Keratinocyte (primary cell): ENCODE measurements at regions not wholly inside any gene's neighbourhood (a gene's known extent, or its start where the extent isn't known, plus 50 kb on each side); places are given as distances from the start of the nearest gene placed in this dataset.

Experiments used
- DNase-seq: peaks from one replicate; pipeline ENCODE4 v3.0.0-alpha.2; 2011; ENCODE audit warnings: low read depth, missing footprints, low spot score
- FAIRE-seq: peaks from 2 replicates; lab custom pipeline; 2011; peaks lifted over from hg19 to GRCh38; lab: Jason Lieb, UNC
- H2AFZ ChIP-seq: 2 replicates; pipeline ENCODE4 v1.6.0; 2012; ENCODE audit warnings: low read length, control low read depth, inconsistent platforms; ENCODE audit not compliant: control insufficient read depth
- H3K27ac ChIP-seq: 2 replicates; pipeline ENCODE4 v1.5.1; 2011; ENCODE audit warnings: low read length; ENCODE audit not compliant: control insufficient read depth, insufficient read depth
- H3K27me3 ChIP-seq: 3 replicates; pipeline ENCODE4 v1.6.0; 2011; ENCODE audit warnings: low read length; ENCODE audit not compliant: control insufficient read depth, insufficient read depth; ENCODE audit errors: extremely low read depth
- H3K36me3 ChIP-seq, 2 experiments: 2 replicates in 1 of 2; 3 replicates in 1 of 2; pipeline ENCODE4 v1.5.1; 2011; ENCODE audit warnings: low read length in 2 of 2, mild to moderate bottlenecking in 1 of 2; ENCODE audit not compliant: control insufficient read depth in 2 of 2, insufficient read depth in 2 of 2; ENCODE audit errors: extremely low read depth in 1 of 2
- H3K4me1 ChIP-seq: 3 replicates; pipeline ENCODE4 v1.5.1; 2011; ENCODE audit warnings: low read length; ENCODE audit not compliant: control insufficient read depth, insufficient read depth; ENCODE audit errors: extremely low read depth
- H3K4me2 ChIP-seq: 3 replicates; pipeline ENCODE4 v1.6.0; 2011; ENCODE audit warnings: low read depth, low read length; ENCODE audit not compliant: control insufficient read depth, insufficient read depth; ENCODE audit errors: extremely low read depth
- H3K4me3 ChIP-seq, 3 experiments: fragments of 200-600 bp in 1 of 3; sonication (generic) in 1 of 3; 2 replicates in 2 of 3; 3 replicates in 1 of 3; pipeline ENCODE4 v1.5.1; 2011 to 2016; ENCODE audit warnings: low read length in 3 of 3, mild to moderate bottlenecking in 3 of 3, control low read depth in 2 of 3, inconsistent platforms in 1 of 3, low read depth in 1 of 3, mixed read lengths in 1 of 3, mixed run types in 1 of 3, moderate library complexity in 1 of 3; ENCODE audit not compliant: control insufficient read depth in 2 of 3, insufficient read depth in 2 of 3; ENCODE audit errors: extremely low read depth in 1 of 3
- H3K79me2 ChIP-seq: 2 replicates; pipeline ENCODE4 v1.6.0; 2012; ENCODE audit warnings: low read length; ENCODE audit not compliant: control insufficient read depth, insufficient read depth
- H3K9ac ChIP-seq: 3 replicates; pipeline ENCODE4 v1.6.0; 2011; ENCODE audit warnings: low read length; ENCODE audit not compliant: control insufficient read depth, insufficient read depth; ENCODE audit errors: extremely low read depth
- H3K9me1 ChIP-seq: 3 replicates; pipeline ENCODE4 v1.6.0; 2011; ENCODE audit warnings: low read length; ENCODE audit not compliant: control insufficient read depth, insufficient read depth; ENCODE audit errors: extremely low read depth
- H3K9me3 ChIP-seq: 2 replicates; pipeline ENCODE4 v1.5.1; 2012; ENCODE audit warnings: low read depth, low read length; ENCODE audit not compliant: control insufficient read depth
- H4K20me1 ChIP-seq: 3 replicates; pipeline ENCODE4 v1.6.0; 2011; ENCODE audit warnings: low read length; ENCODE audit not compliant: control insufficient read depth, insufficient read depth; ENCODE audit errors: extremely low read depth
- EZH2 ChIP-seq: IDR thresholded peaks from one replicate; pipeline ENCODE4 v1.6.1; 2012; ENCODE audit warnings: inconsistent platforms, mild to moderate bottlenecking, low read length, moderate library complexity
- dilution Hi-C: fragments of 300-500 bp; cut with MboI; formaldehyde crosslinking; loops from one replicate; pipeline ENCODE4 v1.7.0; 2020; ENCODE audit warnings: low sequenced_read_pairs; ENCODE audit not compliant: extremely low pct_ligation_motif_present
- TF ChIP-seq, protein P1 (sequence below), 3 experiments: IDR thresholded peaks in 1 of 3; conservative IDR thresholded peaks in 1 of 3; optimal IDR thresholded peaks in 1 of 3; 2 replicates in 2 of 3; 3 replicates in 1 of 3; pipeline versions ENCODE3 to v1.5.1; 2011; ENCODE audit warnings: low read length in 3 of 3, mild to moderate bottlenecking in 3 of 3, moderate library complexity in 2 of 3, control low read depth in 1 of 3, inconsistent platforms in 1 of 3; ENCODE audit not compliant: insufficient read depth in 2 of 3; ENCODE audit errors: extremely low read depth in 1 of 3

DNA sequence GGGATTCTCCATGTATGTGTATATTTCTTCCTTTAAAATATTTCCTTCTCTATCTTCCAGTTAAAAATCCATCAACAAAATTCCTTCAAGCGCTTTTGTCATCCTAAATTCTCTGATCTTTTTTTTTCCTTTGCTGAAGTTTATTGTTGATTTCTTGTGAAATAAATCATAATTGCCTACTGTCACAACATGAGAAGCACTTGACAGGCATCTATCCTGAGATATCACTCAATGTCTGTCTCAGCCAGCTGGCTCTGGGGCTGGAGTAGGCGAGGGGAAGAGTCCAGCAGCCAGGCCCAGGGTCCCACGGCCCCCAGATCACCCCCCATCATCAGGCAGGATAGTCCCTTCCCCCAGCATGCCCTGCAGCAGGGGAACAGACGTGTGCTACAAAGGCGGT, 109.0 kb upstream of the TLE3 start:
- Histone ChIP-seq H3K4me3 (no peak overlapping the region), H3K27me3 (no peaks in the 10 kb centered on the region), H3K27ac (no peak overlapping the region), H4K20me1 (no peaks in the 10 kb centered on the region), H3K79me2 (no peaks in the 10 kb centered on the region), H2AFZ (no peak overlapping the region), H3K4me1 (peaks cover 8% of the 10 kb centered on the region), H3K36me3 (no peaks in the 10 kb centered on the region), H3K9me1 (no peaks in the 10 kb centered on the region), H3K4me2 (no peak overlapping the region), H3K9me3 (no peaks in the 10 kb centered on the region), H3K9ac (no peak overlapping the region)
- dilution Hi-C loops, result no loop called here
- FAIRE-seq (no peak), DNase-seq (no peak)
- TF ChIP-seq, protein P1, sequence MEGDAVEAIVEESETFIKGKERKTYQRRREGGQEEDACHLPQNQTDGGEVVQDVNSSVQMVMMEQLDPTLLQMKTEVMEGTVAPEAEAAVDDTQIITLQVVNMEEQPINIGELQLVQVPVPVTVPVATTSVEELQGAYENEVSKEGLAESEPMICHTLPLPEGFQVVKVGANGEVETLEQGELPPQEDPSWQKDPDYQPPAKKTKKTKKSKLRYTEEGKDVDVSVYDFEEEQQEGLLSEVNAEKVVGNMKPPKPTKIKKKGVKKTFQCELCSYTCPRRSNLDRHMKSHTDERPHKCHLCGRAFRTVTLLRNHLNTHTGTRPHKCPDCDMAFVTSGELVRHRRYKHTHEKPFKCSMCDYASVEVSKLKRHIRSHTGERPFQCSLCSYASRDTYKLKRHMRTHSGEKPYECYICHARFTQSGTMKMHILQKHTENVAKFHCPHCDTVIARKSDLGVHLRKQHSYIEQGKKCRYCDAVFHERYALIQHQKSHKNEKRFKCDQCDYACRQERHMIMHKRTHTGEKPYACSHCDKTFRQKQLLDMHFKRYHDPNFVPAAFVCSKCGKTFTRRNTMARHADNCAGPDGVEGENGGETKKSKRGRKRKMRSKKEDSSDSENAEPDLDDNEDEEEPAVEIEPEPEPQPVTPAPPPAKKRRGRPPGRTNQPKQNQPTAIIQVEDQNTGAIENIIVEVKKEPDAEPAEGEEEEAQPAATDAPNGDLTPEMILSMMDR (optimal IDR thresholded peaks at IDR 0.05 in 1 of 3, IDR thresholded peaks at IDR 0.05 in 1 of 3, conservative IDR thresholded peaks at IDR 0.05 in 1 of 3; ENCODE audit: extremely low read depth in 1 of 3, insufficient read depth in 2 of 3, low read length in 3 of 3), result no peak
- TF ChIP-seq EZH2, result no peak

DNA sequence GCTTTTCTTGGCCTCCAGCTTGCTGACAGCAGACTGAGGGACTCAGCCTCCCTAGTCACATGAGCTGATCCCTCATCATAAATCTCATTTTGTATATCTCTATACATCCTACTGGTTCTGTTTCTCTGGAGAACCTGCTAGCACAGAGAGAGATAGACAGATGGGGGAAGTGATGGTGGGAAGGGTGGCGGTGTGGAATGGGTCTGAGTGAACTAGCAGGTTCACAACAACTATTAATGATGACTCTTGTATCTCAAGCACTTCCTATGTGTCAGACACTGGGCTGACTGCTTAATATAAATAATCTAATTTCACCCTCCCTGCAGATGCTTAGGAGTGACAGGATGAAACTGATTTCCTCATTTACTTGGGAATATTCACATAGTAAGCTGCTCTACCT, 106.9 kb upstream of the TLE3 start:
- H2AFZ ChIP-seq, result no peak overlapping the region
- dilution Hi-C loops, result no loop called here
- no peaks in the 10 kb centered on the region for H3K36me3 ChIP-seq
- FAIRE-seq, result no peak
- H3K79me2 ChIP-seq, result no peaks in the 10 kb centered on the region
- H3K9me3 ChIP-seq, result no peaks in the 10 kb centered on the region
- no peak overlapping the region for H3K27ac ChIP-seq
- no peak overlapping the region for H3K9ac ChIP-seq
- no peak overlapping the region for H3K4me2 ChIP-seq
- TF ChIP-seq, protein P1 (optimal IDR thresholded peaks at IDR 0.05 in 1 of 3, IDR thresholded peaks at IDR 0.05 in 1 of 3, conservative IDR thresholded peaks at IDR 0.05 in 1 of 3; ENCODE audit: extremely low read depth in 1 of 3, insufficient read depth in 2 of 3, low read length in 3 of 3), result no peak
- no peak for TF ChIP-seq EZH2
- H3K9me1 ChIP-seq, result no peaks in the 10 kb centered on the region
- H4K20me1 ChIP-seq, result no peaks in the 10 kb centered on the region
- DNase-seq, result no peak
- H3K4me3 ChIP-seq, result no peak overlapping the region
- no peaks in the 10 kb centered on the region for H3K27me3 ChIP-seq
- H3K4me1 ChIP-seq, result peaks cover 11% of the 10 kb centered on the region
